Fibroblast of lung (primary cell): ENCODE measurements at regions not wholly inside any gene's neighbourhood (a gene's known extent, or its start where the extent isn't known, plus 50 kb on each side); places are given as distances from the start of the nearest gene placed in this dataset.

Source experiments
- DNase-seq, 2 donors: peaks; one replicate each; pipeline versions ENCODE4 v3.0.0 to v3.0.0-alpha.2; 2010; ENCODE audit warnings: low read depth in 2 of 2
- H2AFZ ChIP-seq: 2 replicates; pipeline ENCODE4 v1.5.1; 2012; ENCODE audit warnings: low read length, control low read depth, inconsistent platforms
- H3K27ac ChIP-seq: 2 replicates; pipeline ENCODE4 v1.5.1; 2011; ENCODE audit warnings: low read length, control low read depth; ENCODE audit not compliant: insufficient read depth
- H3K27me3 ChIP-seq: 2 replicates; pipeline ENCODE4 v1.5.1; 2011; ENCODE audit warnings: mild to moderate bottlenecking, low read length; ENCODE audit not compliant: control insufficient read depth, insufficient read depth
- H3K36me3 ChIP-seq: 2 replicates; pipeline ENCODE4 v1.5.1; 2011; ENCODE audit warnings: low read length; ENCODE audit not compliant: control insufficient read depth, insufficient read depth
- H3K4me1 ChIP-seq: 2 replicates; pipeline ENCODE4 v1.5.1; 2011; ENCODE audit warnings: low read length; ENCODE audit not compliant: control insufficient read depth, insufficient read depth; ENCODE audit errors: extremely low read depth
- H3K4me2 ChIP-seq: 2 replicates; pipeline ENCODE4 v1.5.1; 2011; ENCODE audit warnings: low read length, control low read depth; ENCODE audit not compliant: insufficient read depth; ENCODE audit errors: extremely low read depth
- H3K4me3 ChIP-seq, 4 experiments: fragments of 200-600 bp in 1 of 4; sonication (generic) in 1 of 4; replicated peaks in 1 of 4; 2 replicates each; pipeline ENCODE4 v1.5.1; 2011 to 2016; ENCODE audit warnings: low read length in 4 of 4, low read depth in 3 of 4, mild to moderate bottlenecking in 3 of 4, control low read depth in 2 of 4, inconsistent platforms in 1 of 4, mixed read lengths in 1 of 4; ENCODE audit not compliant: insufficient read depth in 1 of 4; ENCODE audit errors: control extremely low read depth in 1 of 4
- H3K79me2 ChIP-seq: 2 replicates; pipeline ENCODE4 v1.5.1; 2012; ENCODE audit warnings: mild to moderate bottlenecking, low read length, inconsistent platforms; ENCODE audit not compliant: control insufficient read depth, insufficient read depth
- H3K9ac ChIP-seq: 2 replicates; pipeline ENCODE4 v1.5.1; 2011; ENCODE audit warnings: mild to moderate bottlenecking, low read length, control low read depth; ENCODE audit not compliant: insufficient read depth
- H3K9me3 ChIP-seq: 2 replicates; pipeline ENCODE4 v1.5.1; 2012; ENCODE audit warnings: low read depth, low read length; ENCODE audit not compliant: control insufficient read depth, insufficient read depth
- H4K20me1 ChIP-seq: 2 replicates; pipeline ENCODE4 v1.5.1; 2011; ENCODE audit warnings: low read length; ENCODE audit not compliant: control insufficient read depth, insufficient read depth; ENCODE audit errors: extremely low read depth
- CTCF ChIP-seq, 2 donors: IDR thresholded peaks in 1 of 2; conservative IDR thresholded peaks in 1 of 2; 1 replicate in 1 of 2; 2 replicates in 1 of 2; pipeline ENCODE4 v1.5.1; 2011 to 2012; ENCODE audit warnings: low read length in 2 of 2, control low read depth in 1 of 2, inconsistent platforms in 1 of 2, low read depth in 1 of 2, mild to moderate bottlenecking in 1 of 2
- EZH2 ChIP-seq: IDR thresholded peaks from 2 replicates; pipeline ENCODE4 v1.5.1; 2012; ENCODE audit warnings: low read length, control low read depth, mild to moderate bottlenecking; ENCODE audit errors: missing control alignments

DNA sequence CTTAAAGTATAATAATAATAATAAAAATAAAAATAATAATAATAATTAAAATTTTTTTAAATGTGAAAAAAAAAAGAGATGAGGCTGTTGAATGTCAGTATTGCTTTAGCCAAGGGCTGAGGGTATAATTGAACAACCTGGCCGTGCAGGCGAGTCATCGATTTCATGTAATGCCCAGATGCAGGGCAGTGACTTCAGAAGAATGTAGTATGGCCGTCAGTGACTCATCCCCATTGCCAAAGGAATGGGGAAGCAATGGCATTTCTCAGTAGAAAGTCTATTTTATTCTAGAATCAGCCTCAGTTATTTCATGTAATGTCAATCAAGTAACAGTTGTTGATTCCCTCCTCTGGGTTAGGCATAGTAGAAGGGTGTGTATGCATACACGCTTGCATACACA is 516.4 kb downstream of the GLRX3 start:
- Histone ChIP-seq H3K9me3 (no peaks in the 10 kb centered on the region), H3K27ac (no peak overlapping the region)
- no peak for DNase-seq

GRCh38 chr10:130652964-130653578 is 516.9 kb downstream of the GLRX3 start:
- H3K4me2 ChIP-seq, result no peak overlapping the region
- no peaks in the 10 kb centered on the region for H3K36me3 ChIP-seq
- H3K27ac ChIP-seq, result no peak overlapping the region
- H3K4me1 ChIP-seq, result no peaks in the 10 kb centered on the region
- TF ChIP-seq EZH2 (no peak), CTCF (conservative IDR thresholded peaks at IDR 0.05 in 1 of 2, IDR thresholded peaks at IDR 0.05 in 1 of 2; ENCODE audit: low read depth in 1 of 2, low read length in 2 of 2) (no peak)
- no peak overlapping the region for H2AFZ ChIP-seq
- no peaks in the 10 kb centered on the region for H3K27me3 ChIP-seq
- H3K4me3 ChIP-seq, result no peak overlapping the region
- H4K20me1 ChIP-seq, result no peaks in the 10 kb centered on the region
- no peaks in the 10 kb centered on the region for H3K9me3 ChIP-seq
- DNase-seq, result no peak
- no peaks in the 10 kb centered on the region for H3K79me2 ChIP-seq
- H3K9ac ChIP-seq, result no peak overlapping the region

More for the DNA sequence above, 516.4 kb downstream of the GLRX3 start:
- H3K36me3 ChIP-seq, result no peaks in the 10 kb centered on the region
- no peak overlapping the region for H3K9ac ChIP-seq
- TF ChIP-seq CTCF (conservative IDR thresholded peaks at IDR 0.05 in 1 of 2, IDR thresholded peaks at IDR 0.05 in 1 of 2; ENCODE audit: low read depth in 1 of 2, low read length in 2 of 2), result no peak
- no peak for TF ChIP-seq EZH2
- H3K4me2 ChIP-seq, result no peak overlapping the region
- H3K4me3 ChIP-seq, result no peak overlapping the region
- H2AFZ ChIP-seq, result no peak overlapping the region
- H3K79me2 ChIP-seq, result no peaks in the 10 kb centered on the region
- no peaks in the 10 kb centered on the region for H3K4me1 ChIP-seq
- H3K27me3 ChIP-seq, result no peaks in the 10 kb centered on the region
- no peaks in the 10 kb centered on the region for H4K20me1 ChIP-seq

DNA sequence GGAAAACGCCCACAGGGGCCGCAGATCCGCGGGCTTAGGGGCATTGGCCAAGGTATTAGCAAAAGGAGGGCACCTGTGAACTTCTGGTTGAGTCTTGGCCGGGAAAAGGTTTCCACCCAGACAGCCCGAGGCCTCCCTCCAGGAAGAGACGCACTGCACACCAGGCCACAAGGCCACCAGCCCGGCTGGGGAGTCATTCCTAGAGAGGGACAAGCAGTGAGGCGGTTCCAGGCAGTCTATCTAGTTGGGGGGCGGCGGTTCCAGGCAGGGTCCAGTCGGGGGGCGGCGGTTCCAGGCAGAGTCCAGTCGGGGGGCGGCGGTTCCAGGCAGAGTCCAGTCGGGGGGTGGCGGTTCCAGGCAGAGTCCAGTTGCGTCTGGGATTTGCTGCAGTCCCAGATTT is 518.5 kb downstream of the GLRX3 start:
- H2AFZ ChIP-seq, result no peak overlapping the region
- H3K27me3 ChIP-seq, result no peaks in the 10 kb centered on the region
- H3K4me2 ChIP-seq, result no peak overlapping the region
- TF ChIP-seq CTCF (conservative IDR thresholded peaks at IDR 0.05 in 1 of 2, IDR thresholded peaks at IDR 0.05 in 1 of 2; ENCODE audit: low read depth in 1 of 2, low read length in 2 of 2) (no peak), EZH2 (no peak)
- H4K20me1 ChIP-seq, result no peaks in the 10 kb centered on the region
- no peak for DNase-seq
- H3K4me1 ChIP-seq, result no peaks in the 10 kb centered on the region
- no peaks in the 10 kb centered on the region for H3K9me3 ChIP-seq
- no peaks in the 10 kb centered on the region for H3K79me2 ChIP-seq
- H3K27ac ChIP-seq, result no peak overlapping the region
- no peaks in the 10 kb centered on the region for H3K36me3 ChIP-seq
- H3K4me3 ChIP-seq, result no peak overlapping the region
- no peak overlapping the region for H3K9ac ChIP-seq
